HG02885 (cell line): ENCODE measurements at regions not wholly inside any gene's neighbourhood (a gene's known extent, or its start where the extent isn't known, plus 50 kb on each side); places are given as distances from the start of the nearest gene placed in this dataset.

Experiments used
- ATAC-seq: cut with Tn5 transposase; IDR thresholded peaks from one replicate; pipeline ENCODE4 v1.9.1; 2021; ENCODE audit warnings: mild to moderate bottlenecking; ENCODE audit not compliant: unreplicated experiment, poor library complexity

- no peak for ATAC-seq
Measured at GRCh38 chr14:101368629-101369028, 192.7 kb upstream of the DIO3 start.

GRCh38 chr14:101369194-101369915 lies 191.9 kb upstream of the DIO3 start:
- ATAC-seq: no peak

- no peak for ATAC-seq
Measured at GRCh38 chr14:101369916-101370592, 191.2 kb upstream of the DIO3 start.

DNA sequence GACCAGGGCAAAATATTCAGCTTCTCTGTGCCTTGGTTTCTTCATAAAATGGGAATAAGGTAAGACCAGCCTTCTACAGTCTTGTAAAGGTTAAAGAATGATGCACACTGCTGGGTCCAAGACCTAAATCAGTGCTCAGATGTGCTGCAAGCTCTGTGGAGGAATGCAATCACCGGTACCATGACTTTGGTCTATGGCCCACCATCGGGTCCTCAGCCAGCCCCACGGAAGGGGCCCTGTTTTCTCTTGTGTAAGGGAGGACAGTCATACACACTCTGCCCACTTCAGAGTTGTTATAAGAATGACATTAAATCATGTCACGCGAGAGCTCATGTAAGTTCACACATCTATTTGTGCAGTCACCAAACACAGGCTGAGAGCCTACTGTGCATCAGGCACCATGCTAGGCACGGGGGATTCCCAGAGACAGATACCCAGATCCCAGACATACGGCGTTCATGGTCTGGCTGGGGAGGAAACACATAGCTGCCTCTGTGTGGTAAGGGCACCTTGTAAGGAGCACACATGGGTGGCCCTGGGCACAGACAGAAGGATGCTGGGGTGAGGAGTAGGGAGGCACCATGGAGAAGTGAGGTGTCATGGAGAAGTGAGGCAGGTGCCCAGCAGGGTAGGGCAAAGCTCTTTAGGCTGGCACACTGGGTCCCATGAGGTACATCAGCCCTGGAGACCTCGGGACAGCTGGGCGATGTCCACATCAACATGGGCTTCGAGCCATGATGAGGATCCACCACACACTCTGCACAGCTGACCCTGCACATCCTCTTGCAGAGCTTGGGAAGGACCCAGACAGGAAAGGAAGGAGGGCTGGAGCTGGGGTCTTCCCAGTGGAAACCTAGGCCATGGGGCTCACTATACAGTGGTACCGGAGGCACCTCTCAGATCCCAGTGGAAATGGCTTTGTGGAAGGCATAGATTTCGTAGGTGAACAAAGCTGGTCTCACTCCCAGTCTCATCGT lies 190.4 kb upstream of the DIO3 start:
- no peak for ATAC-seq

DNA sequence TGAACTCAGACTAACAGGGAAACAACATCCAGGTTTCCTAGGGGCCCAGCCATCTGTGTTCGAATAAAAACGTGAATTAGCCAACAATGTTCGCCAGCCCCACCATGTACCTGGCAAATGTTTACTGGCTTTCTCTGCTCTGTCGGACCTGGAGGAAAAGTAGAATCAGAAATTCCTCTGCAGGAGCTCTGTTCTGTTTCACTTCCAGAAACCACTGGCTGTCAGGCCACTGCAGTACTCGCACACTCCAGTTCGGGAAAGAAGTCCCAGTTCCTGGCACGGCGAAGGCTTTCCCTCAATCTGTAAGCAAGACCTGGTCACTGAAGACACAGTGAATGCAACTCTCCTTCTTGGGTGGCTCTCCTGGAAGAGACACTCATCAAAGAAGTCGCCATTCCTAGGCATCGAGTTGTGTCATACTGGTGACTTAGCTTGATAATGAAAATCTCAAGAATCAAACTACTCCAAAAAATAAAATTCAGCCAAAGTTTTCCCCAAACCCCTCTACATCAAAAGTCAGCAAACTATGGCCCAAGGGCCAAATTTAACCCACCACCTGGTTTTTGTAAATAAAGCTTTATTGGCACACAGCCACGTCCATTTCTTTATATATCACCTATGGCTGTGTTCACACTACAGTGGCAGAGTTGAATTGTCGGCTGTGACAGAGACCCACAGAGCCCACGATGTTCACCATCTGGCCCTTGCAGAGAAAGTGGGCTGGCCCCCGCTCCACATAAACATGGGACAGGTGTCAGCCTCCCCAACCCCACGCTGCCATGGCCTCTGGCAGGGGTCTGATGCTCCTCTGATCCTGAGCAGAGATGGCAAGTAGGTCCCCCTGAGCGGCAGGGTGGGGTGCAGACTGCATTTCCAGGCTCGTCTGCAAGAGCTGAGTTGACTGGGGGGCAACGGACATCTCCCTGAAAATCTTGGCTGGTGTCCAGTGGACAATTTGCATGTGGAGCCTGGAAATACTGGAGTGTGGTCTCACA lies 189.2 kb upstream of the DIO3 start:
- no peak for ATAC-seq

GRCh38 chr14:101372894-101373620 lies 188.2 kb upstream of the DIO3 start:
- ATAC-seq: no peak

DNA sequence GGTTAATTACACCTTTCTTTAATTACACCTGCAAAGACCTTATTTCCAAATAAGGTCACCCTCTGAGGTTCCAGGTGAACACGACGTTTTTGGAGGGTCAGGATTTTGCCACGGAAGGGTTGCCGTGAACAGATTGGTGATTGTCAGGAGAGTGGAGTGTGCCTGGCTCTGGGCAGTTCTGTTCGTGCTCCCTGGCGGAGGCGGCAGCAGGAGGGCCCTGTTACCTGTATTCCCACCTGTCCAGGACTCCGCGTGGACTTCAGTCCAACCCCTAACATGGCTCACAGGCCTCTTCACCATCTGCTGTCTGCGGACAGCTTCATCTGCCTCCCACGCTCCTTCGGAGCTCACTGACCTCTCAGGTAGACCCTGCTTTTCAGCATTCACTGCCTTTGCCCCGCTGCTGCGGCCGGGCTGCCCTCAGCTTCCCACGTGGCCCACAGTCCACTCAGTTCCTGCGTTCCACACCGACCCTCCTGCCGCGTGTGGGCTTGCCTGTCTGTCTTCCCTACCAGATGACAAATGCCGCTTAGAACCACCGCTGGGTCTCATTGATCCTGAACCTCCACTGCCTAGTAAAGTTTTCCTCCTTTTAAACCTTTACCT lies 187.5 kb upstream of the DIO3 start:
- ATAC-seq: no peak

DNA sequence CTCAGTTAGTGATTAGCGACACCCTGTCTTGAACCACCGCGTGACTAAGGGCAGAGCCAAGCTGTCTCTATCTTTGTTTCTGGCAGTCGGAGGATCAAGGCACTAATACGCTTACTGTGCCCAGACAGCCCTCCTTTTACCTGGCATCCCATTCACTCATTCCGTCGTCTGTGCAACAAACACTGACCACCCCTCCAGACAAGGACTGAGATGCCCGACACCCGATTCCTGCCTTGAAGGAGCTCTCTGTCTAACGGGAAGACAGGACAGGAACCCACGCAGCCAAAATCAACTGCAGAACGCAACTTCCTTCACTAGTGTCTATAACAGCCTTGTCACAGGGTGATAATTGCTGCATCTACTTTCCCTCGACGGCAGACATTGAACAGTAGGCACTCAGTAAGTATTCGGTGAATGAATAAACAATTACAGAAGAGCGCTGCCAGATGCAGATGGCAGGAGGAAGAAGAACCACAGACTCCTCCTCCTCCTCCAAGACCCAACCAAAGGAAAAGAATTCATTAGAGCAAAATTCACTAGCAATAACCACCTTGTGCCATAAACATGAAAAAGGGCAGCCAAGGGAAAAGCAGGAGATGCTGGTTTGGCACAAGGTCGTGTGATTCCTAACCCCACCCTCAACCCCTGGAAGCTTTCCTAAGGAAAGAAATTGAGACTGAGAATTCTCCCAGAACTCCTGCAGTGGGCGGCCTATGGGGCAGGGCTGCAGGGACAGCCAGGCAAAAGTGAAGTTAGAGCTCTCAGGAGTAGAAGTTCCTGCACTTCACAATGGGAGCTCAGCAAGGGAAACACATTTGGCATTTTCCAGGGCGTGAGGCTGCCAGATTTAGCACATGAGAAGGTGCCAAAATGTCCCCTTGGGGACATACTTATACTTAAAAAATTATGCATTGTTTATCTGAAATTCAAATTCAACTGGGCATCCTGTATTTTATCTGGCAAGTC lies 186.6 kb upstream of the DIO3 start:
- no peak for ATAC-seq

DNA sequence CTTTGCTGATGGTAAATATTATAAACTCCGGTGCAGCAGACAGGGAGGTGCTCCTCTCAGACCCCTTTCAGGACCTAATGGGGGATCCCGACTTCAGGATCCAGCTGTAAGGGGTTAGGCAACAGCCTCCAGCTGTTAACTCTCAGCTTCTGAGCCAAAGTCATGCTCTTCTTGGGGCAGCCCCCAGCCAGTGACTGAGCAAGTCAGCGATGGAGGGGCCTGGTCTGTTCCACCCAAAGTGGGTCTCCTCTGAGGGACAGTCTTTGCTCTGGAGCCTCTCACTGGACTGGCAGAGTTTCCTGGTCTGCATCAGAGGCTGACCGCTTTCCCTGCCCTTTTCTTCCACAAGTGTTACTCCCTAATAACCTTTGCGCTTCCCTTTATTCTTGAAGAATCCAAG lies 184.2 kb upstream of the DIO3 start:
- no peak for ATAC-seq

GRCh38 chr14:101379842-101380241 lies 181.5 kb upstream of the DIO3 start:
- ATAC-seq: no peak

DNA sequence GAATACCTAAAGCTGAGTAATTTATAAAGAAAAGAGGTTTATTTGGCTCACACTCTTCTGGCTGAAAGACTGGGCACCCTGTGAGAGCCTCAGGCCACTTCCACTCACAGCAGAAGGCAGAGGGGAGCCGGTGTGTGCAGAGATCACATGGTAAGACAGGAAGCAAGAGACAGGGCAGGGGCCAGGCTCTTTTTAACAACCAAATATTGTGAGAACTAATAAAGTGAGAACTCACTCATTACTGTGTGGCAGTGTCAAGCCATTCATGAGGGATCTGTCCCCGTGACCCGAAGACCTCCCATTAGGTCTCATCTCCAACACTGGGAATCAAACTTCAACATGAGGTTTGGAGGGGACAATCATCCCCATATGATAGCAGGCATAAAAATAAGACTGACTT lies 180.8 kb upstream of the DIO3 start:
- ATAC-seq: no peak

DNA sequence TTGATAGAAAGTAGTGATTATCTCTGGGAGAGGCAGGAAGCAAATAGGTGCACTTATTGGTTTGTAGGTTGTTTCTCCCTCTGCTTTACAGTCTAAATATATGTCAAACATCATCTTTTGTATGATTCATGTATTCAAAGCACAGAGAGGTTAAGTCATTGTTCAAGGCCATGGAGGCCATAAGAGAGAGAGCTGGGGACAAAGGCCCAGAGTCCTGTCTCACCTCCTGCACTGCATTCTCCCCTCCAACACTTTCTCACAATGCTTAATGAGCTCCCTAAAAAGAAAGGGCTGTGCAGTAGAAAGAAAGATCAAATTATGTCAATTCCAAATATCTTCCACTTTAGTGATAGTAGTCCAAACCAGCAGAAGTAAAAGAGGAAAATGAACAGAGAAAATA lies 180.4 kb upstream of the DIO3 start:
- no peak for ATAC-seq

DNA sequence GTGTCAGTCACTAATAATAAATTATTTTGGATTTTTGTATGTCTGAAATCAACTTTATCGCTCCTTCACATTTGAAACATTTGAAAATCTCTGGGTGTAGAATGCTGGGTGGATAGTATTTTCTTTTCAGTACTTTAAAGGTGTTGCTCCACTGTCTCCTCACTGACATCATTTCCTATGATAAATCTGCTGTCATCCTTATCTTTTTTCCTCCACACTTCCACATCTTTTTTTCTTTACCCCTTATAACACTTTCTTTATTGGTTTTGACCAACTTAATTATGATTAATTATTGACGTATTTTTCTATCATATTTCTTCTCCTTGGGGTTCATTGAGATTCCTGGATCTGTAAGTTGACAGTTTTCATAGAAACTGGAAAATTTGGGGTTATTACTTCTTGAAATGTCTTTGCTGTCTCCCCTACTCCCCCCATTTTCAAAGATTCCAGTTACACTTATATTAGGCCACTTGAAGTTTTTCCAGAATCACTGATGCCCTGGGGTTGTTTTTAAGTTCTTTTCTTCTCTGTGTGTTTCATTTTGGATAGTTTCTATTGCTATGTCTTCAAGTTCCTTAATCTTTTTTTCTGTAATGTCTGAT lies 177.5 kb upstream of the DIO3 start:
- ATAC-seq: no peak

- ATAC-seq: no peak
Measured at GRCh38 chr14:101394374-101394773, 166.9 kb upstream of the DIO3 start.

GRCh38 chr14:101395779-101396178 lies 165.5 kb upstream of the DIO3 start:
- ATAC-seq: no peak

GRCh38 chr14:101397206-101397605 lies 164.1 kb upstream of the DIO3 start:
- no peak for ATAC-seq

DNA sequence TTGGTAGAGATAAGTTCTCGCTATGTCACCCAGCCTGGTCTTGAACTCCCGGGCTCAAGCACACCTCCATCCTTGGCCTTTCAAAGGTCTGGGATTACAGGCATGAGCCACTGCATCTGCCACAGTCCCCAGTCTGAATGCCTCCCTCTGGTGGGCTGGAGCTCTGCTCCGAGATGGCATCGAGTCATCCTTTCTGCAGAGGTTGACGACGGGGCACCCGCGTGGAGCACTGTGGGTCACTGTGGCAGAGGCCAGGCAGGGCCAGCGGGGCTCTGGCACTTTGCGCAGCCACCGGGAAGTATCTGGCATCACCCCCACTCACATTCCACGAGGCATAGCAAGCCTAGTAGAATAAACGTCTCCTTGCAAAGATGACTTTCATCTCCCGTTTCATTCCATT lies 163.3 kb upstream of the DIO3 start:
- no peak for ATAC-seq
